Neural progenitor cell (in vitro differentiated cells): ENCODE measurements at regions not wholly inside any gene's neighbourhood (a gene's known extent, or its start where the extent isn't known, plus 50 kb on each side); places are given as distances from the start of the nearest gene placed in this dataset.
"Not testable (repeated sequence)": the region's sequence is repeated elsewhere in the genome, so short reads cannot be mapped to it uniquely, and the experiment has no call there.

Source experiments
- DNase-seq: peaks from one replicate; pipeline ENCODE4 v3.0.0-alpha.2; 2016; ENCODE audit warnings: low spot score
- H2AFZ ChIP-seq: fragments of 200-600 bp; sonication (generic); replicated peaks from 2 replicates; pipeline ENCODE4 v1.6.1; 2016; ENCODE audit warnings: antibody characterized with exemption
- H3F3A ChIP-seq: fragments of 200-600 bp; sonication (generic); 2 replicates; pipeline ENCODE4 v1.6.1; 2016; ENCODE audit warnings: antibody characterized with exemption, low read depth
- H3K27ac ChIP-seq: fragments of 200-600 bp; sonication (generic); 2 replicates; pipeline ENCODE4 v1.5.1; 2016; ENCODE audit warnings: mild to moderate bottlenecking
- H3K27me3 ChIP-seq: fragments of 200-600 bp; sonication (generic); 2 replicates; pipeline ENCODE4 v1.6.1; 2016; ENCODE audit warnings: mild to moderate bottlenecking, moderate library complexity
- H3K36me3 ChIP-seq: fragments of 200-600 bp; sonication (generic); 2 replicates; pipeline ENCODE4 v1.5.1; 2016
- H3K4me1 ChIP-seq: fragments of 200-600 bp; sonication (generic); 2 replicates; pipeline ENCODE4 v1.6.1; 2016; ENCODE audit warnings: mixed run types
- H3K4me2 ChIP-seq: fragments of 200-600 bp; sonication (generic); 2 replicates; pipeline ENCODE4 v1.6.1; 2016
- H3K4me3 ChIP-seq: fragments of 200-600 bp; sonication (generic); 2 replicates; pipeline ENCODE4 v1.5.1; 2016
- H3K79me2 ChIP-seq: fragments of 200-600 bp; sonication (generic); 2 replicates; pipeline ENCODE4 v1.6.1; 2016; ENCODE audit warnings: low read depth
- H3K9ac ChIP-seq: fragments of 200-600 bp; sonication (generic); 2 replicates; pipeline ENCODE4 v1.6.1; 2016
- H3K9me3 ChIP-seq: fragments of 200-600 bp; sonication (generic); 2 replicates; pipeline ENCODE4 v1.5.1; 2016; ENCODE audit warnings: low read depth
- H4K20me1 ChIP-seq: fragments of 200-600 bp; sonication (generic); 2 replicates; pipeline ENCODE4 v1.6.1; 2016; ENCODE audit warnings: low read depth
- H3K27ac Mint-ChIP-seq: 3 replicates; pipeline ENCODE4 v1.8.0; 2021; ENCODE audit warnings: mixed read lengths
- H3K27me3 Mint-ChIP-seq: 2 replicates; pipeline ENCODE4 v1.8.0; 2022; ENCODE audit warnings: low read depth, mild to moderate bottlenecking, inconsistent platforms, moderate library complexity, mixed read lengths; ENCODE audit not compliant: insufficient read depth
- H3K36me3 Mint-ChIP-seq: 3 replicates; pipeline ENCODE4 v1.8.0; 2021; ENCODE audit warnings: mixed read lengths
- H3K4me1 Mint-ChIP-seq: 3 replicates; pipeline ENCODE4 v1.8.0; 2021; ENCODE audit warnings: mixed read lengths
- H3K4me3 Mint-ChIP-seq: 3 replicates; pipeline ENCODE4 v1.8.0; 2021; ENCODE audit warnings: mild to moderate bottlenecking, moderate library complexity, mixed read lengths
- H3K9me3 Mint-ChIP-seq: 3 replicates; pipeline ENCODE4 v1.8.0; 2020; ENCODE audit warnings: mixed read lengths
- EZH2 ChIP-seq: fragments of 200-600 bp; sonication (generic); IDR thresholded peaks from 2 replicates; pipeline ENCODE4 v1.6.1; 2017; ENCODE audit warnings: antibody characterized with exemption, mild to moderate bottlenecking, moderate library complexity
- EZH2phosphoT487 ChIP-seq: fragments of 200-600 bp; sonication (generic); IDR thresholded peaks from 2 replicates; pipeline ENCODE4 v1.6.1; 2017; ENCODE audit warnings: antibody characterized with exemption
- TF ChIP-seq, protein P1 (sequence below): fragments of 200-600 bp; sonication (generic); IDR thresholded peaks from 2 replicates; pipeline ENCODE4 v1.5.1; 2017; ENCODE audit warnings: antibody characterized with exemption, mild to moderate bottlenecking

- Histone ChIP-seq H3K4me2 (no peak overlapping the region), H3K36me3 (no peaks in the 10 kb centered on the region), H3K9ac (no peak overlapping the region), H3K4me1 (peaks cover 9% of the 10 kb centered on the region), H3K27me3 (no peaks in the 10 kb centered on the region), H2AFZ (peak overlapping the region; percentile 61), H4K20me1 (no peaks in the 10 kb centered on the region), H3F3A (peaks cover 7% of the 10 kb centered on the region), H3K27ac (no peak overlapping the region), H3K4me3 (no peak overlapping the region), H3K9me3 (no peaks in the 10 kb centered on the region), H3K79me2 (no peaks in the 10 kb centered on the region)
- Mint-ChIP-seq H3K27ac (peak overlapping the region; percentile 98), H3K4me3 (peak overlapping the region; percentile 61), H3K27me3 (no peaks in the 10 kb centered on the region), H3K36me3 (peaks cover 7% of the 10 kb centered on the region), H3K4me1 (peaks cover 16% of the 10 kb centered on the region), H3K9me3 (peaks cover 22% of the 10 kb centered on the region)
- TF ChIP-seq EZH2phosphoT487 (no peak), EZH2 (no peak)
- TF ChIP-seq, protein P1, sequence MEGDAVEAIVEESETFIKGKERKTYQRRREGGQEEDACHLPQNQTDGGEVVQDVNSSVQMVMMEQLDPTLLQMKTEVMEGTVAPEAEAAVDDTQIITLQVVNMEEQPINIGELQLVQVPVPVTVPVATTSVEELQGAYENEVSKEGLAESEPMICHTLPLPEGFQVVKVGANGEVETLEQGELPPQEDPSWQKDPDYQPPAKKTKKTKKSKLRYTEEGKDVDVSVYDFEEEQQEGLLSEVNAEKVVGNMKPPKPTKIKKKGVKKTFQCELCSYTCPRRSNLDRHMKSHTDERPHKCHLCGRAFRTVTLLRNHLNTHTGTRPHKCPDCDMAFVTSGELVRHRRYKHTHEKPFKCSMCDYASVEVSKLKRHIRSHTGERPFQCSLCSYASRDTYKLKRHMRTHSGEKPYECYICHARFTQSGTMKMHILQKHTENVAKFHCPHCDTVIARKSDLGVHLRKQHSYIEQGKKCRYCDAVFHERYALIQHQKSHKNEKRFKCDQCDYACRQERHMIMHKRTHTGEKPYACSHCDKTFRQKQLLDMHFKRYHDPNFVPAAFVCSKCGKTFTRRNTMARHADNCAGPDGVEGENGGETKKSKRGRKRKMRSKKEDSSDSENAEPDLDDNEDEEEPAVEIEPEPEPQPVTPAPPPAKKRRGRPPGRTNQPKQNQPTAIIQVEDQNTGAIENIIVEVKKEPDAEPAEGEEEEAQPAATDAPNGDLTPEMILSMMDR: no peak
- DNase-seq: peak; percentile 5
These were observed 140.5 kb downstream of the DIRAS2 start for GRCh38 chr9:90502134-90502533.

DNA sequence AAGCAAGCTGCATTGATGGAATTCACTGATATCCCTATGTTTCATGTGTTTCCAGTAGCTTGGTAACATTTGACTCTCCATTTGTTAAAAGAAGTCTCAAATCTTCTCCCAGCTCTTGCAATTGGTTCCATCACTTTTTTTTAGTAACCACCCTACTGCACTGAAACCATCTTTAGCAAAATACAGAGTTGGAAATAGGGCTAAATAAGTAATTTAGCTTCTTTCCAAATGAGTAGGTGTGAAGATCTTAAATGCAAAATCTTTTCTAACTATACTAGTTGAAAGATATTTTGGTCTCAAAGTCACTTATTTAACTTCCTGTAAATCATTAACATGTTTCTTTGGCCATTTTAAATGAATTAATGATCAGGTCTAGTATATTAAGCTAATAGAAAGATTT is 138.1 kb downstream of the DIRAS2 start:
- peaks cover 20% of the 10 kb centered on the region for H3K9me3 Mint-ChIP-seq
- Histone ChIP-seq H3K4me2 (no peak overlapping the region), H3K27me3 (no peaks in the 10 kb centered on the region), H3K79me2 (no peaks in the 10 kb centered on the region), H3K9me3 (no peaks in the 10 kb centered on the region), H3K36me3 (no peaks in the 10 kb centered on the region), H3K9ac (no peak overlapping the region), H3K4me3 (no peak overlapping the region), H2AFZ (no peak overlapping the region), H3K27ac (no peak overlapping the region), H3K4me1 (peaks cover 9% of the 10 kb centered on the region), H4K20me1 (no peaks in the 10 kb centered on the region), H3F3A (peaks cover 7% of the 10 kb centered on the region)
- no peak overlapping the region for H3K27ac Mint-ChIP-seq
- H3K27me3 Mint-ChIP-seq: peaks cover 2% of the 10 kb centered on the region
- H3K4me1 Mint-ChIP-seq: peaks cover 16% of the 10 kb centered on the region
- TF ChIP-seq, protein P1: no peak
- no peak for TF ChIP-seq EZH2phosphoT487
- no peak for TF ChIP-seq EZH2
- H3K36me3 Mint-ChIP-seq: peaks cover 7% of the 10 kb centered on the region
- H3K4me3 Mint-ChIP-seq: no peak overlapping the region
- no peak for DNase-seq

- Mint-ChIP-seq H3K4me1 (peaks cover 16% of the 10 kb centered on the region), H3K9me3 (peaks cover 19% of the 10 kb centered on the region)
- no peak overlapping the region for H2AFZ ChIP-seq
These were observed 136.9 kb downstream of the DIRAS2 start for GRCh38 chr9:90505695-90506094.

GRCh38 chr9:90506402-90506801 is 136.2 kb downstream of the DIRAS2 start:
- not testable (repeated sequence) for H3K27ac ChIP-seq, H3F3A ChIP-seq, H3K9ac ChIP-seq, H3K4me3 Mint-ChIP-seq, H4K20me1 ChIP-seq, H3K27me3 Mint-ChIP-seq, H3K79me2 ChIP-seq, H3K27me3 ChIP-seq, H2AFZ ChIP-seq, H3K4me1 ChIP-seq, H3K27ac Mint-ChIP-seq, H3K36me3 Mint-ChIP-seq, H3K9me3 ChIP-seq, H3K4me3 ChIP-seq, H3K4me2 ChIP-seq, DNase-seq, H3K36me3 ChIP-seq
- Mint-ChIP-seq H3K4me1 (peaks cover 11% of the 10 kb centered on the region), H3K9me3 (peaks cover 16% of the 10 kb centered on the region)

More at GRCh38 chr9:90505695-90506094, 136.9 kb downstream of the DIRAS2 start:
- TF ChIP-seq, protein P1: no peak
- no peak for TF ChIP-seq EZH2
- TF ChIP-seq EZH2phosphoT487: no peak
- no peak overlapping the region for H3K4me3 ChIP-seq
- H3K27ac Mint-ChIP-seq: no peak overlapping the region
- peaks cover 3% of the 10 kb centered on the region for H3K27me3 Mint-ChIP-seq
- no peaks in the 10 kb centered on the region for H3K36me3 ChIP-seq
- H4K20me1 ChIP-seq: no peaks in the 10 kb centered on the region
- no peak overlapping the region for H3K4me2 ChIP-seq
- H3K79me2 ChIP-seq: no peaks in the 10 kb centered on the region
- no peak for DNase-seq
- no peak overlapping the region for H3K27ac ChIP-seq
- H3K4me1 ChIP-seq: peaks cover 9% of the 10 kb centered on the region
- H3K9me3 ChIP-seq: no peaks in the 10 kb centered on the region
- H3K27me3 ChIP-seq: no peaks in the 10 kb centered on the region
- no peak overlapping the region for H3K9ac ChIP-seq
- H3F3A ChIP-seq: peaks cover 7% of the 10 kb centered on the region
- H3K36me3 Mint-ChIP-seq: peaks cover 6% of the 10 kb centered on the region
- no peak overlapping the region for H3K4me3 Mint-ChIP-seq
